Activated B cell treated with CpG ODN at 0.5 μM for 24 hours (primary cell): ENCODE measurements at regions not wholly inside any gene's neighbourhood (a gene's known extent, or its start where the extent isn't known, plus 50 kb on each side); places are given as distances from the start of the nearest gene placed in this dataset.

Experiments
- ATAC-seq: fragments of 200-7000 bp; cut with Tn5 transposase; one replicate; pipeline ENCODE4 v1.10.0; 2021; ENCODE audit warnings: low read depth, mild to moderate bottlenecking, moderate library complexity
- CTCF ChIA-PET: fragments of 350-600 bp; sonication (Branson Sonifier 250); formaldehyde crosslinking; loops from one replicate; lab custom pipeline; 2021; ENCODE audit warnings: antibody characterized with exemption; lab: Charles Lee
- POLR2A ChIA-PET: fragments of 350-600 bp; sonication (Branson Sonifier 250); formaldehyde crosslinking; loops from one replicate; lab custom pipeline; 2021; ENCODE audit warnings: antibody characterized with exemption; lab: Charles Lee
- DNase-seq: peaks from one replicate; pipeline ENCODE4 v3.0.0; 2022
- H3K27ac Mint-ChIP-seq: one replicate; pipeline ENCODE4 v1.8.0; 2020; ENCODE audit warnings: mixed read lengths
- H3K27me3 Mint-ChIP-seq: one replicate; pipeline ENCODE4 v1.8.0; 2021; ENCODE audit warnings: mixed read lengths
- H3K36me3 Mint-ChIP-seq: one replicate; pipeline ENCODE4 v1.8.0; 2021; ENCODE audit warnings: low read depth, mixed read lengths
- H3K4me1 Mint-ChIP-seq: one replicate; pipeline ENCODE4 v1.8.0; 2021; ENCODE audit warnings: mixed read lengths
- H3K4me3 Mint-ChIP-seq: one replicate; pipeline ENCODE4 v1.8.0; 2020; ENCODE audit warnings: mild to moderate bottlenecking, mixed read lengths
- H3K9me3 Mint-ChIP-seq: one replicate; pipeline ENCODE4 v1.8.0; 2020; ENCODE audit warnings: mixed read lengths
- CTCF ChIP-seq: fragments of 200-600 bp; IDR thresholded peaks from one replicate; pipeline ENCODE4 v1.8.0; 2022; ENCODE audit warnings: antibody characterized with exemption, mild to moderate bottlenecking
- intact Hi-C: fragments of 100-400 bp; cut with micrococcal nuclease; formaldehyde crosslinking; loops from one replicate; pipeline ENCODE4 v1.15.1; 2024

GRCh38 chr13:64506246-64506645, 2723.9 kb downstream of the PCDH9 start:
- Mint-ChIP-seq H3K9me3 (peaks cover 10% of the 10 kb centered on the region), H3K27ac (no peak overlapping the region), H3K27me3 (no peaks in the 10 kb centered on the region), H3K4me1 (no peaks in the 10 kb centered on the region), H3K36me3 (no peaks in the 10 kb centered on the region), H3K4me3 (no peak overlapping the region)
- no peak for TF ChIP-seq CTCF
- ATAC-seq = no peak
- intact Hi-C loops = no loop called here
- no peak for DNase-seq
- POLR2A ChIA-PET = no interaction called here
- CTCF ChIA-PET = no interaction called here

- intact Hi-C loops = no loop called here
- DNase-seq = no peak
- no peak for ATAC-seq
- TF ChIP-seq CTCF = no peak
- ChIA-PET POLR2A (no interaction called here), CTCF (no interaction called here)
- Mint-ChIP-seq H3K9me3 (peaks cover 13% of the 10 kb centered on the region), H3K27me3 (no peaks in the 10 kb centered on the region), H3K27ac (no peak overlapping the region), H3K4me3 (no peak overlapping the region), H3K36me3 (no peaks in the 10 kb centered on the region), H3K4me1 (no peaks in the 10 kb centered on the region)
These were observed 2724.7 kb downstream of the PCDH9 start for GRCh38 chr13:64505336-64505910.

GRCh38 chr13:64488731-64489130, 2741.4 kb downstream of the PCDH9 start:
- POLR2A ChIA-PET = no interaction called here
- no peak overlapping the region for H3K27ac Mint-ChIP-seq
- H3K4me1 Mint-ChIP-seq = no peaks in the 10 kb centered on the region
- H3K27me3 Mint-ChIP-seq = no peaks in the 10 kb centered on the region
- TF ChIP-seq CTCF = no peak
- CTCF ChIA-PET = no interaction called here
- H3K4me3 Mint-ChIP-seq = no peak overlapping the region
- DNase-seq (no peak), ATAC-seq (no peak)
- peaks cover 2% of the 10 kb centered on the region for H3K9me3 Mint-ChIP-seq
- intact Hi-C loops = no loop called here
- H3K36me3 Mint-ChIP-seq = no peaks in the 10 kb centered on the region

GRCh38 chr13:64482373-64482772, 2747.8 kb downstream of the PCDH9 start:
- H3K4me3 Mint-ChIP-seq = no peak overlapping the region
- ChIA-PET POLR2A (no interaction called here), CTCF (no interaction called here)
- TF ChIP-seq CTCF = no peak
- peaks cover 9% of the 10 kb centered on the region for H3K9me3 Mint-ChIP-seq
- no peak for ATAC-seq
- intact Hi-C loops = no loop called here
- H3K27ac Mint-ChIP-seq = no peak overlapping the region
- no peaks in the 10 kb centered on the region for H3K4me1 Mint-ChIP-seq
- no peaks in the 10 kb centered on the region for H3K27me3 Mint-ChIP-seq
- DNase-seq = no peak
- no peaks in the 10 kb centered on the region for H3K36me3 Mint-ChIP-seq

- ATAC-seq = no peak
- H3K27me3 Mint-ChIP-seq = no peaks in the 10 kb centered on the region
- intact Hi-C loops = no loop called here
- no peaks in the 10 kb centered on the region for H3K36me3 Mint-ChIP-seq
- ChIA-PET POLR2A (no interaction called here), CTCF (no interaction called here)
- no peak overlapping the region for H3K4me3 Mint-ChIP-seq
- no peak for TF ChIP-seq CTCF
- H3K4me1 Mint-ChIP-seq = no peaks in the 10 kb centered on the region
- peaks cover 13% of the 10 kb centered on the region for H3K9me3 Mint-ChIP-seq
- H3K27ac Mint-ChIP-seq = no peak overlapping the region
- DNase-seq = no peak
These were observed 2749.5 kb downstream of the PCDH9 start for GRCh38 chr13:64480672-64481071.
